ENCODE measurements at regions not wholly inside any gene's neighbourhood (a gene's known extent, or its start where the extent isn't known, plus 50 kb on each side); places are given as distances from the start of the nearest gene placed in this dataset.
"Not testable (repeated sequence)": the region's sequence is repeated elsewhere in the genome, so short reads cannot be mapped to it uniquely, and the experiment has no call there.

DNA sequence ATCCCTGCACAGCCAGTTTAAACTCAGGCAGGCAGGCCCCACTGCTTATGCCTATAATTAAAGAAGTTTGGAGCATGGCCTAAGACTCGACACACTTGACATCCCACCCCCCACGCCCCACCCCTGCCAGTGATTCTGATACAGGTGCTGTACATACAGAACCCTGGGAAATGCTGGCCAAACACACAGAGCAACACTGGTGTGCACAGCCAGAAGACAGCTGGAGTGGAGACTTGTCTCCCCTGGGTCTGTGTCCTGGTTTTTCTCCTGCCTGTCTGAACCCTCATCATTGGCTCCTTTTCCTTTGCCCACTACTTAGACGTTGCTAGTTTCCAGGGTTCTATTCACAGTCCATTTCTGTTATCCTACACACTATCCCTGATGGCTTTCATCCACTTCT, 76.8 kb downstream of the DLEU7 start (continued):
- TF ChIP-seq, protein P1, sequence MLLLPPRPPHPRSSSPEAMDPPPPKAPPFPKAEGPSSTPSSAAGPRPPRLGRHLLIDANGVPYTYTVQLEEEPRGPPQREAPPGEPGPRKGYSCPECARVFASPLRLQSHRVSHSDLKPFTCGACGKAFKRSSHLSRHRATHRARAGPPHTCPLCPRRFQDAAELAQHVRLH (tag by site-specific recombination; IDR thresholded peaks at IDR 0.05) = no peak
- no peak for TF ChIP-seq ZBTB17 (tag by site-specific recombination; IDR thresholded peaks at IDR 0.05)
- no peak for TF ChIP-seq ZNF596 (tag by site-specific recombination; IDR thresholded peaks at IDR 0.05)
- TF ChIP-seq ZNF366 (tag by site-specific recombination; conservative IDR thresholded peaks at IDR 0.05) = no peak

DNA sequence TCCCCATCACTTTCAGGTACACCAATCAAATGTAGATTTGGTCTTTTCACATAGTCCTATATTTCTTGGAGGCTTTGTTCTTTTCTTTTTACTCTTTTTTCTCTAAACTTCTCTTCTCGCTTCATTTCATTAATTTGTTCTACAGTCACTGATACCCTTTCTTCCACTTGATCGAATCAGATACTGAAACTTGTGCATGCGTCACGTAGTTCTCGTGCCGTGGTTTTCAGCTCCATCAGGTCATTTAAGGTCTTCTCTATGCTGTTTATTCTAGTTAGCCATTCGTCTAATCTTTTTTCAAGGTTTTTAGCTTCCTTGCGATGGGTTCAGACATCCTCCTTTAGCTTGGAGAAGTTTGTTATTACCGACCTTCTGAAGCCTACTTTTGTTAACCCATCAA, 70.6 kb downstream of the DLEU7 start:
- H3K27ac ChIP-seq (ENCODE audit: extremely low read depth, low read depth, low read length); CTCF ChIA-PET; H3K4me3 ChIP-seq (ENCODE audit: low read depth, low read length); H3K4me1 ChIP-seq (ENCODE audit: control insufficient read depth, insufficient read depth, low read length); H3K9me3 ChIP-seq (ENCODE audit: control insufficient read depth, insufficient read depth, low read depth, low read length); H3K36me3 ChIP-seq (ENCODE audit: control insufficient read depth in 2 of 2, insufficient read depth in 1 of 2, low read length in 2 of 2); POLR2A ChIA-PET: not testable (repeated sequence)

All from HEK293 (cell line).